Stomach (tissue), 8 donors: ENCODE measurements at regions not wholly inside any gene's neighbourhood (a gene's known extent, or its start where the extent isn't known, plus 50 kb on each side); places are given as distances from the start of the nearest gene placed in this dataset.

Experiments
- DNase-seq, 2 donors: peaks; one replicate each; pipeline versions ENCODE4 v3.0.0 to v3.0.0-alpha.2; 2013 to 2019
- H3K27ac ChIP-seq, 5 donors: fragments of 200-600 bp in 4 of 5; sonication (generic) in 4 of 5; one replicate each; pipeline ENCODE4 v1.5.1; 2013 to 2019; ENCODE audit warnings: mild to moderate bottlenecking in 1 of 5, moderate library complexity in 1 of 5
- H3K27me3 ChIP-seq, 3 donors: fragments of 200-600 bp; sonication (generic); one replicate each; pipeline ENCODE4 v1.5.1; 2017 to 2019; ENCODE audit warnings: mixed run types in 1 of 3
- H3K36me3 ChIP-seq, 4 donors: fragments of 200-600 bp; sonication (generic); 1 replicate in 3 of 4; 2 replicates in 1 of 4; pipeline ENCODE4 v1.5.1; 2016 to 2019
- H3K4me1 ChIP-seq, 4 donors: fragments of 200-600 bp; sonication (generic); one replicate each; pipeline ENCODE4 v1.5.1; 2016 to 2019
- H3K4me3 ChIP-seq, 4 donors: fragments of 200-600 bp; sonication (generic) in 3 of 4; one replicate each; pipeline ENCODE4 v1.5.1; 2016 to 2019; ENCODE audit warnings: mild to moderate bottlenecking in 1 of 4
- H3K9me3 ChIP-seq, 4 donors: fragments of 200-600 bp; sonication (generic); one replicate each; pipeline ENCODE4 v1.5.1; 2016 to 2019
- EP300 ChIP-seq: sonication (generic); formaldehyde crosslinking; IDR thresholded peaks from one replicate; pipeline ENCODE4 v1.6.1; 2017; ENCODE audit warnings: antibody characterized with exemption
- POLR2A ChIP-seq, 4 donors: fragments of 450-650 bp; IDR thresholded peaks; one replicate each; pipeline ENCODE4 v1.6.1; 2016; ENCODE audit warnings: antibody characterized with exemption in 4 of 4, control low read depth in 2 of 4, mild to moderate bottlenecking in 1 of 4, moderate library complexity in 1 of 4
- POLR2AphosphoS5 ChIP-seq, 3 donors: sonication (generic); formaldehyde crosslinking; IDR thresholded peaks; one replicate each; pipeline ENCODE4 v1.6.1; 2016; ENCODE audit warnings: antibody characterized with exemption in 3 of 3
- WGBS, 5 donors: extraction: QIAGEN DNeasy Blood & Tissue Kit in 3 of 5; methylation state at CpG; one replicate each; pipeline versions ENCODE4 v1.1.5 to v1.1.7; 2013 to 2018; 5-methylcytosine and 5-hydroxymethylcytosine counted together
- intact Hi-C: fragments of 100-400 bp; cut with DNase I; formaldehyde crosslinking; loops from one replicate; pipeline ENCODE4 v1.15.1; 2023; ENCODE audit warnings: low total_unique reads
- TF ChIP-seq, protein P1 (sequence below), 7 experiments: fragments of 450-650 bp in 4 of 7; fragments of 200-600 bp in 3 of 7; sonication (generic) in 3 of 7; IDR thresholded peaks; one replicate each; pipeline ENCODE4 v1.5.1; 2016 to 2019; ENCODE audit warnings: antibody characterized with exemption in 7 of 7, control low read depth in 2 of 7, mild to moderate bottlenecking in 1 of 7
- donor health status: healthy with polysubstance abuse.
- donor health status: Bipolar disorder and iron deficiency.
- donor health status: healthy.

DNA sequence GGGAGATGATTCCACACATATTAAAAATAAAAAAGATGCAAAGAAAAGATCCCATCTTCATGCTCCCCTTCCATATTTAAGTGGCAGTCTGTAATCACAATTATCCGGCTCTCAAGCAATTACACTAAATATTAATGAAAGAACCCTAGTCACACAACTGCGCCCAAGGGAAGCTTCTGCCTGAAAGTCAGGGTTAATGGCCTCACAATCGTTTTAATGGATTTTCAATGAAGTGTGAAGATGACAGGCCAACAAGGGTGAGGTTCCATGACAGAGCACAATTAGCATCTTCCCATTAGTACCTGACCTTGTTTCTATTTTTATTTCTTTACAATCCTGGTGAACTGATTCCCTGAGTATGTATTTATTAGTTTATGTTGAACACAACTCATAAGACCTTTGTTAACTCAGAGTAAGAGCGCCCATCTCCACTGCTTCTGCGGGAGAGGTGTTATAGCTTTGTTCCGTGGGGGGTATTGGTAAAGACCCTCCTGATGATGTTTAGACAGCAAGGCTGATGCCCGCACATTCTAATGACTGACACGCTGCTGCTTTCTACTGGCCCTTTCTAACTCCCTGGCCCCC lies 80.9 kb downstream of the IER5 start:
- DNase-seq, result no peak
- TF ChIP-seq POLR2AphosphoS5 (IDR thresholded peaks at IDR 0.05), result no peak
- TF ChIP-seq POLR2A (IDR thresholded peaks at IDR 0.05), result no peak
- TF ChIP-seq EP300, result no peak
- TF ChIP-seq, protein P1, sequence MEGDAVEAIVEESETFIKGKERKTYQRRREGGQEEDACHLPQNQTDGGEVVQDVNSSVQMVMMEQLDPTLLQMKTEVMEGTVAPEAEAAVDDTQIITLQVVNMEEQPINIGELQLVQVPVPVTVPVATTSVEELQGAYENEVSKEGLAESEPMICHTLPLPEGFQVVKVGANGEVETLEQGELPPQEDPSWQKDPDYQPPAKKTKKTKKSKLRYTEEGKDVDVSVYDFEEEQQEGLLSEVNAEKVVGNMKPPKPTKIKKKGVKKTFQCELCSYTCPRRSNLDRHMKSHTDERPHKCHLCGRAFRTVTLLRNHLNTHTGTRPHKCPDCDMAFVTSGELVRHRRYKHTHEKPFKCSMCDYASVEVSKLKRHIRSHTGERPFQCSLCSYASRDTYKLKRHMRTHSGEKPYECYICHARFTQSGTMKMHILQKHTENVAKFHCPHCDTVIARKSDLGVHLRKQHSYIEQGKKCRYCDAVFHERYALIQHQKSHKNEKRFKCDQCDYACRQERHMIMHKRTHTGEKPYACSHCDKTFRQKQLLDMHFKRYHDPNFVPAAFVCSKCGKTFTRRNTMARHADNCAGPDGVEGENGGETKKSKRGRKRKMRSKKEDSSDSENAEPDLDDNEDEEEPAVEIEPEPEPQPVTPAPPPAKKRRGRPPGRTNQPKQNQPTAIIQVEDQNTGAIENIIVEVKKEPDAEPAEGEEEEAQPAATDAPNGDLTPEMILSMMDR (IDR thresholded peaks at IDR 0.05), result no peak
- Histone ChIP-seq H3K27ac (no peak overlapping the region), H3K4me3 (no peak overlapping the region), H3K27me3 (no peaks in the 10 kb centered on the region), H3K9me3 (peaks cover 0 to 16% (median 14%) of the 10 kb centered on the region in 4 donors), H3K4me1 (peaks cover 0 to 7% (median 3%) of the 10 kb centered on the region in 4 donors), H3K36me3 (no peaks in the 10 kb centered on the region)
- WGBS, 5 donors, result 74 to 78% (median 76%) methylated on average over 8 of the region's 8 CpGs
- intact Hi-C loops, result no loop called here

DNA sequence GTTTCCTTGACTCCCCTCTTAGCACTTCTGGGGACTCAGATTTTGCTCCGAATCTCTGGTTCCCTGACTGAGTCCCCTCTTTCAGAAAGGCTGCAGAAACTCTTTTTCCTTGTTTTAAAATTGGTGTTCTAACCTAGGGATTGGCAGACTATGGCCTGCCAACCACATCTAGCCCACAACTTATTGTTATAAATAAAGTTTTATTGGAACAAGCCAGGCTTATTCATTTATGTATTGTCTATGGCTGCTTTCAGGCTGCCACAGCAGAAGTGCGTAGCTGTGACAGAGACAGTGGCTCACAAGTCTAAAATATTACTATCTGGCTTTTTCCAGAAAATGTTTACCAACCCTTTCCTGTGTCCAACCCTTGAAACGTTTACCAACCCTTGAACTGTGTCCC lies 81.7 kb downstream of the IER5 start:
- H3K36me3 ChIP-seq, result no peaks in the 10 kb centered on the region
- WGBS, 5 donors, result 67 to 76% (median 73%) methylated on average over 3 of the region's 3 CpGs
- no peaks in the 10 kb centered on the region for H3K27me3 ChIP-seq
- DNase-seq, result no peak
- no peak overlapping the region for H3K4me3 ChIP-seq
- no peak overlapping the region for H3K27ac ChIP-seq
- H3K4me1 ChIP-seq, result peaks cover 0 to 7% (median 3%) of the 10 kb centered on the region in 4 donors
- peaks cover 0 to 16% (median 13%) of the 10 kb centered on the region in 4 donors for H3K9me3 ChIP-seq
- TF ChIP-seq EP300, result no peak
- TF ChIP-seq, protein P1 (IDR thresholded peaks at IDR 0.05), result no peak
- intact Hi-C loops, result loop anchor here (10.0 kb wide), 1 partner anchor 275 kb away; no protein-coding TSS in a partner anchor

DNA sequence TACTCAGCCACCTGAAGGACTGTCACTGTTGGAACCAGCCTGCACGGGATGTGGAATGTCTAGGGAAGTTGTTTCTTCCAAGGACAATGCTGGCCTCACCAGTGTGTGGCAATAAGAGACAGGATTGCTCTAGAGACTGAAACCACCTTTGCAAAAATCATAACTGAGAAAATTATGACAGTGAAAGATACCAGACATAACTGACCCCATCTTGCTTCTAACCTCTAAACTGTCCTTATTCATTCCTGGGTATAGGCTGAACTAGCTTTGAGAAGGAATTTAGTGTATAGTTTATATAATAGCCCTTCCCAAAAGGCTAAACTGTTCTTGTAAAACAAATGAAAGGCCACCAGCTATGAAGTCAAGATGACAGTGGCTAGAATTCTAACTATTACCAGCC lies 83.6 kb downstream of the IER5 start:
- Histone ChIP-seq H3K4me1 (no peaks in the 10 kb centered on the region), H3K9me3 (peaks cover 0 to 16% (median 13%) of the 10 kb centered on the region in 4 donors), H3K27ac (no peak overlapping the region), H3K4me3 (no peak overlapping the region), H3K36me3 (no peaks in the 10 kb centered on the region), H3K27me3 (no peaks in the 10 kb centered on the region)
- TF ChIP-seq, protein P1 (IDR thresholded peaks at IDR 0.05), result no peak
- TF ChIP-seq EP300 (no peak), POLR2AphosphoS5 (IDR thresholded peaks at IDR 0.05) (no peak), POLR2A (IDR thresholded peaks at IDR 0.05) (no peak)
- no peak for DNase-seq
- WGBS, 5 donors, result 69 to 84% (median 70%) methylated on average over 1 of the region's 1 CpG
- intact Hi-C loops, result loop anchor here (10.0 kb wide), 1 partner anchor 277 kb away; no protein-coding TSS in a partner anchor

DNA sequence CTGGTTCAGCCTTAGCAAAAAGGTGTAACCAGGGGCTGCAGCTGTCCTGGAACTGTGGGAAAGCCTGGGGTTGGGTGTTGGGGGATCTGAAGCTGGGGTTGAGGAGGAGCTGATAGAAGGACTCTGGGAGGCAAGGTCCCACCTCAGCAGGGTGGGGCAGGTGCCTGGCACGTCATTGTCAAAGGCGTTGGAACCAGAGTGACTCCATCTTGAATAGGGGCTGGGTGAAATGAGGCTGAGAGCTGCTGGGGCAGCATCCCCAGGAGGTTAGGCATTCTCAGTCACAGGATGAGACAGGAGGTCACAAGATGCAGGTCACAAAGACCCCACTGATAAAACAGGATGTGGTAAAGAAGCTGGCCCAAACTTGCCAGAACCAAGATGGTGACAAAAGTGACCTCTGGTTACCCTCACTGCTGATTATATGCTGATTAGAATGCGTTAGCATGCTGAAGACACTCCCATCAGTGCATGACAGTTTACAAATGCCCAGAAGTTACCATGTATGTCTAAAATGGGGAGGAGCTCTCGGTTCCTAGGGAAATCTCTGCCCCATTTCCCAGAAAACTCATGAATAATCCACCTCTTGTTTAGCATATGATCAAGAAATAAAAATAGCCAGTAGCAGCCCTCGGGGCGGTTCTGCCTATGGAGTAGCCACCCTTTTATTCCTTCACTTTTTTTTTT lies 85.4 kb downstream of the IER5 start:
- Histone ChIP-seq H3K9me3 (peaks cover 0 to 16% (median 13%) of the 10 kb centered on the region in 4 donors), H3K4me3 (no peak overlapping the region), H3K27me3 (no peaks in the 10 kb centered on the region), H3K27ac (no peak overlapping the region), H3K4me1 (peaks cover 0 to 7% (median 2%) of the 10 kb centered on the region in 4 donors), H3K36me3 (no peaks in the 10 kb centered on the region)
- intact Hi-C loops, result loop anchor here (10.0 kb wide), 1 partner anchor 279 kb away; no protein-coding TSS in a partner anchor
- TF ChIP-seq POLR2A (IDR thresholded peaks at IDR 0.05), result no peak
- TF ChIP-seq, protein P1 (IDR thresholded peaks at IDR 0.05), result no peak
- no peak for TF ChIP-seq POLR2AphosphoS5 (IDR thresholded peaks at IDR 0.05)
- TF ChIP-seq EP300, result no peak
- peak in 1 of 2 donors; percentile 1 for DNase-seq
- WGBS, 5 donors, result 65 to 78% (median 73%) methylated on average over 6 of the region's 6 CpGs
